ENCODE measurements at regions not wholly inside any gene's neighbourhood (a gene's known extent, or its start where the extent isn't known, plus 50 kb on each side); places are given as distances from the start of the nearest gene placed in this dataset.

- TF ChIP-seq CTCF (conservative IDR thresholded peaks at IDR 0.05) (no peak), EZH2 (IDR thresholded peaks at IDR 0.05; ENCODE audit: low read depth) (no peak)
These were observed 55.4 kb upstream of the COL5A2 start for GRCh38 chr2:189234991-189235390.

Measured in PC-9 (cell line).